ENCODE measurements at regions not wholly inside any gene's neighbourhood (a gene's known extent, or its start where the extent isn't known, plus 50 kb on each side); places are given as distances from the start of the nearest gene placed in this dataset.
"Not testable (repeated sequence)": the region's sequence is repeated elsewhere in the genome, so short reads cannot be mapped to it uniquely, and the experiment has no call there.

- H3K27ac Mint-ChIP-seq; CTCF ChIA-PET; DNase-seq; H3K4me3 Mint-ChIP-seq; H3K36me3 Mint-ChIP-seq (ENCODE audit: low read depth); H3K9me3 Mint-ChIP-seq; POLR2A ChIA-PET; H3K4me1 Mint-ChIP-seq: not testable (repeated sequence)
- H3K27me3 Mint-ChIP-seq = peaks cover 11% of the 10 kb centered on the region
Observed at GRCh38 chr2:111609146-111609844, 274.7 kb downstream of the ANAPC1 start.

GRCh38 chr2:111610035-111610434 is 274.0 kb downstream of the ANAPC1 start:
- H3K9me3 Mint-ChIP-seq; H3K27me3 Mint-ChIP-seq; H3K27ac Mint-ChIP-seq; CTCF ChIA-PET; H3K36me3 Mint-ChIP-seq (ENCODE audit: low read depth); H3K4me3 Mint-ChIP-seq; DNase-seq; POLR2A ChIA-PET; H3K4me1 Mint-ChIP-seq: not testable (repeated sequence)

- no peak for DNase-seq
- no peaks in the 10 kb centered on the region for H3K36me3 Mint-ChIP-seq (ENCODE audit: low read depth)
- no peaks in the 10 kb centered on the region for H3K9me3 Mint-ChIP-seq
- ChIA-PET POLR2A (no interaction called here), CTCF (no interaction called here)
- peaks cover 10% of the 10 kb centered on the region for H3K4me1 Mint-ChIP-seq
- H3K27ac Mint-ChIP-seq = no peak overlapping the region
- peaks cover 36% of the 10 kb centered on the region for H3K27me3 Mint-ChIP-seq
- no peak overlapping the region for H3K4me3 Mint-ChIP-seq
Observed at GRCh38 chr2:111616651-111617218, 267.3 kb downstream of the ANAPC1 start.

GRCh38 chr2:111617299-111618225 is 266.4 kb downstream of the ANAPC1 start:
- POLR2A ChIA-PET = interaction anchor here (1.0 kb wide), 1 partner anchor 15 kb away, joined by 3 read pairs; no protein-coding TSS in a partner anchor
- Mint-ChIP-seq H3K4me1 (peaks cover 10% of the 10 kb centered on the region), H3K9me3 (no peaks in the 10 kb centered on the region), H3K4me3 (no peak overlapping the region), H3K36me3 (ENCODE audit: low read depth) (no peaks in the 10 kb centered on the region), H3K27me3 (peaks cover 34% of the 10 kb centered on the region), H3K27ac (no peak overlapping the region)
- CTCF ChIA-PET = no interaction called here
- DNase-seq = no peak

DNA sequence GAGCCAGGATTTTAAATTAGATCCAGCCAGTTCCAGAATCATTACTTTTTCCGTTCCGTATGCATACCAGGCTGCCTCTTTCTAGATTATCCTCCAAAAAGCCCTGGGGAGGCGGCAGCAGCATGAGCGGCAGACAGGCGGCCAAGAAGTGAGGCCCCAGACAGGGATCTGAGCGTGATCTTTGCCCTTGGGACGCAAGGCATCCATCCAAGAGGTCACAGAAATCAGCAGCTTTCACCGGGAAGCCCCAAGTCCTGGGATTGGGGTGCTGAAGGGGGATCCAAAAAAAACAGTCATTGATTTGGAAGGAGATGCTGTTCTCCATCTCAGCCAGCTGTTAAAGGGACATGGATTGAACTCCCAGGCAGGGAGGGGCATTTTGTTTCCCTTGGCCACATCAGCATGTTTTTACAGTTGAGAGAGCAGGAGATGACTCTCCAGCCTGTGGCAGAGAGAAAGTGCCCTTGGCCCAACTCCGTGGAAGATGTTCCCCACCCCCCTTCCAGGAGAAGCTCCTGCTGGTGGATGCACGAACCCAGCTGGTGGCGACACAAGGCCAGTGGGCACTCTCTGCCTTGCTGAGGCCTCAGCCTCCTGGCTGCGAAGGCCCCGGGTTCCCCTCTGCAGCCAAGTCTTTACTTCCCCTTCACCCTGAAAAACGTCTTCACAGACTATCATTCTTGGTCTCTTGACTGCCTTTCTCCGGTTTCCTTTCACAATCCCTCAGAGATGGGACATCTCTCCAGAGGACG is 265.6 kb downstream of the ANAPC1 start:
- peaks cover 38% of the 10 kb centered on the region for H3K27me3 Mint-ChIP-seq
- no peak for DNase-seq
- no peak overlapping the region for H3K4me3 Mint-ChIP-seq
- CTCF ChIA-PET = interaction anchor here (1.4 kb wide), 1 partner anchor 14 kb away, joined by 3 read pairs; no protein-coding TSS in a partner anchor
- no peaks in the 10 kb centered on the region for H3K9me3 Mint-ChIP-seq
- POLR2A ChIA-PET = interaction anchor here (1.0 kb wide), 1 partner anchor 14 kb away, joined by 3 read pairs; no protein-coding TSS in a partner anchor
- H3K27ac Mint-ChIP-seq = no peak overlapping the region
- no peaks in the 10 kb centered on the region for H3K36me3 Mint-ChIP-seq (ENCODE audit: low read depth)
- H3K4me1 Mint-ChIP-seq = peaks cover 11% of the 10 kb centered on the region

DNA sequence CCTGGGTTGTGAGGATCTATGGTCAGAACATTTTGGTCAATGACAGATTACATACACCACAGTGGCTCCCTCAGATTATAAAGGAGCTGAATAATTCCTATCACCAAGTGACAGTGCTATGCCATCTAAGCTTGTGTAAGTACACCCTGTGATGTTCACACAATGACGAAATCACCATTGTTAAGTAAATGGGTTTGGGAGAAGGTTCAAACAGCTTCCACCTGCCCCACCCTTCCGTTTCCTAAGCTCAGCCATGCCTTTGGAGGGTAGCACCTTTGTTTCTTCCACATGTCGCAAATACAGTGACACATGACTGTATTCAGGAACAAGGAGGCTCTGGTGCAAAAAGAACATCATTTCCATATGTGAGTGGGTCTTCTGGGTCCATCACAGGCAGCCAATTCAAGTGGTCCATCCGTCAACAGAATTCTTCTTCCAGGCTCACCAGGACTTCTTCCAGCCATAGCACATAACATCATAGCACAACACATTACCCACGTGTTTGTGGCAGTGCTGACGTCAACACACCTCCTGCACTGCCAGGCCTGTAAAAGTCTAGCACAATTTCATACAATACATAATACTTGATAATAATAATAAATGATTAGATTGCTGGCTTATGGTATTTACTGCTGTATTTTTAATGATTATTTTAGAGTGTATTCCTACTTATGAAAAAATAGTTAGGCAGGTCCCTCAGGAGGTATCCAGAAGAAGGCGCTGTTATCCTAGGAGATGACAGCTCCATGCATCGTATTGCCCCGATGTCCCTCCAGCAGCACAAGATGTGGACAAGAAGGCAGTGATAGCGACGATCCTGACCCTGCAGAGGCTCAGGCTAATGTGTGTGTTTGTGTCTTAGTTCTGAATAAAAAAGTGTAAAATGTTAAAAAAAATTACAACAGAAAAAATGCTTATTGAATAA is 264.8 kb downstream of the ANAPC1 start:
- H3K4me1 Mint-ChIP-seq = peaks cover 18% of the 10 kb centered on the region
- H3K27me3 Mint-ChIP-seq = peaks cover 45% of the 10 kb centered on the region
- no peak overlapping the region for H3K27ac Mint-ChIP-seq
- no peaks in the 10 kb centered on the region for H3K9me3 Mint-ChIP-seq
- POLR2A ChIA-PET = interaction anchor here (0.8 kb wide), 1 partner anchor 76 kb away, joined by 3 read pairs; no protein-coding TSS in a partner anchor
- H3K36me3 Mint-ChIP-seq (ENCODE audit: low read depth) = peaks cover 3% of the 10 kb centered on the region
- DNase-seq = no peak
- no peak overlapping the region for H3K4me3 Mint-ChIP-seq
- CTCF ChIA-PET = interaction anchor here (1.4 kb wide), 1 partner anchor 13 kb away, joined by 3 read pairs; no protein-coding TSS in a partner anchor

DNA sequence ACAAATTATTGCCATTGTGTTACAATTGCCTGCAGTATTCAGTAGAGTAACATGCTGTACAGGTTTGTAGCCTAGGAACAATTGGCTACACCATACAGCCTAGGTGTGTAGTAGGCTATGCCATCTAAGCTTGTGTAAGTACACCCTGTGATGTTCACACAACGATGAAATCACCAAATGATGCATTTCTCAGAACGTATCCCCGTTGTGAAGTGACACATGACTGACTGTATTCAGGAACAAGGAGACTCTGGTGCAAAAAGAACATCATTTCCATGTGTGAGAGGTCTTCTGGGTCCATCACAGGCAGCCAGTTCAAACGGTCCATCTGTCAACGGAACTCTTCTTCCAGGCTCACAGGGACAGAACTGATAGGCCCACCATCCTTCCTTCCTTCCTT is 263.7 kb downstream of the ANAPC1 start:
- Mint-ChIP-seq H3K27ac (no peak overlapping the region), H3K4me3 (no peak overlapping the region), H3K4me1 (peaks cover 28% of the 10 kb centered on the region), H3K9me3 (no peaks in the 10 kb centered on the region), H3K27me3 (peaks cover 50% of the 10 kb centered on the region), H3K36me3 (ENCODE audit: low read depth) (peaks cover 9% of the 10 kb centered on the region)
- POLR2A ChIA-PET = interaction anchor here (0.8 kb wide), 1 partner anchor 75 kb away, joined by 3 read pairs; no protein-coding TSS in a partner anchor
- CTCF ChIA-PET = no interaction called here
- DNase-seq = no peak

GRCh38 chr2:111622859-111623258 is 261.1 kb downstream of the ANAPC1 start:
- H3K27ac Mint-ChIP-seq = no peak overlapping the region
- H3K4me3 Mint-ChIP-seq = no peak overlapping the region
- peaks cover 50% of the 10 kb centered on the region for H3K27me3 Mint-ChIP-seq
- H3K36me3 Mint-ChIP-seq (ENCODE audit: low read depth) = peaks cover 24% of the 10 kb centered on the region
- peaks cover 8% of the 10 kb centered on the region for H3K9me3 Mint-ChIP-seq
- ChIA-PET CTCF (no interaction called here), POLR2A (no interaction called here)
- DNase-seq = no peak
- peaks cover 46% of the 10 kb centered on the region for H3K4me1 Mint-ChIP-seq

DNA sequence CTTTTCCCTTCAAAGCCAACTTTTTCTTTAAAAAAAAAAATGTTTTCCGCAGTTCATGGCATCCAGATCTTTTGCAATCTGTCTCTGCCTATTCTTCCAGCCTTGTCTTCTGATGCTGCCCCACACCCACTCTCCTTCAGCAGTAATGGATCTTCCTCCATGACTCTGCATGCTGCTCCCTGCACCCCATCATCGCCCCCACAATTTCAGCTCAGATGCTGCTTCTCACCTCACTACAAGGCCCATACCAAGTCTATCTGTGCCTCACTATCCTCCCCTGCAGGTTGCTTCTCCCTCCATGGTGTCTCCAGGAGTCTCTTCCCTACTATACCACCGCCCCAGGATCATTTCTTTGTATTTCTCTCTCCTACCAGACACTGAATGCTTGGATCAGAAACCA is 260.6 kb downstream of the ANAPC1 start:
- H3K4me1 Mint-ChIP-seq = peaks cover 44% of the 10 kb centered on the region
- H3K36me3 Mint-ChIP-seq (ENCODE audit: low read depth) = peaks cover 24% of the 10 kb centered on the region
- POLR2A ChIA-PET = no interaction called here
- no peak for DNase-seq
- H3K27ac Mint-ChIP-seq = no peak overlapping the region
- CTCF ChIA-PET = no interaction called here
- peaks cover 11% of the 10 kb centered on the region for H3K9me3 Mint-ChIP-seq
- peaks cover 50% of the 10 kb centered on the region for H3K27me3 Mint-ChIP-seq
- no peak overlapping the region for H3K4me3 Mint-ChIP-seq

DNA sequence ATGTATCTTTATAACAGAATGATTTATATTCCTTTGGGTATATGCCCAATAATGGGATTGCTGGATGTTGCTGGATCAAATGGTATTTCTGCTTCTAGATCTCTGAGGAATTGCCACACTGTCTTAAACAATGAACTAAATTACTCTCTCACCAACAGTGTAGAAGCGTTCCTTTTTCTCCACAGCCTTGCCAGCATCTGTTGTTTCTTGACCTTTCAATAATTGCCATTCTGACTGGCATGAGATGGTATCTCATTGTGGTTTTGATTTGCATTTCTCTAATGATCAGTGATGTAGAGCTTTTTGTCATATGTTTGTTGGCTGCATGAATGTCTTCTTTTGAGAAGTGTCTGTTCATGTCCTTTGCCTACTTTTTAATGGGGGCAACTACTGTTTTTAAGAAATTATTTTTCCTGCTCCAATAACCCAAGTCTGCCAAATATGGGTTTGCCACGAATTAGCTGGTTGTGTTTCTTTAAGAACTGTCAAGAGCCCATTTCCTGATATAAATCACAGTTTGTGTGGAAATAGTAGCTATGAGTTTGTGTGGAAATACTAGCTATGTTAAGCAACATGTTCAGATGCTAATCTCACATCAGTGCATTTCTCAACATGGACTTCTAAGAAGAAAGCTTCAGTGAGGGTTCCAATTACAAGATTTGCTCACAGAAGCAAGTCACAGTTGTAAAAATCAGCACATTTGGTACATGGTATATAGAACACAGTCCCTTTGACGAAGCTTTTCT is 259.4 kb downstream of the ANAPC1 start:
- Mint-ChIP-seq H3K9me3 (peaks cover 19% of the 10 kb centered on the region), H3K27ac (peak overlapping the region; percentile 63)

GRCh38 chr2:111625157-111625537 is 258.8 kb downstream of the ANAPC1 start:
- Mint-ChIP-seq H3K4me1 (peaks cover 37% of the 10 kb centered on the region), H3K36me3 (ENCODE audit: low read depth) (peaks cover 35% of the 10 kb centered on the region), H3K27me3 (peaks cover 54% of the 10 kb centered on the region), H3K9me3 (peaks cover 24% of the 10 kb centered on the region), H3K27ac (peak overlapping the region; percentile 78)
- ChIA-PET POLR2A (interaction anchor here (1.2 kb wide), 2 partner anchors 37 to 90 kb away, joined by 5 to 10 read pairs; no protein-coding TSS in a partner anchor), CTCF (interaction anchor here (1.1 to 1.4 kb wide), 2 partner anchors 38 to 74 kb away, joined by 3 to 8 read pairs; no protein-coding TSS in a partner anchor)
- not testable (repeated sequence) for DNase-seq, H3K4me3 Mint-ChIP-seq

More for the DNA sequence above, 259.4 kb downstream of the ANAPC1 start:
- Mint-ChIP-seq H3K4me1 (peaks cover 37% of the 10 kb centered on the region), H3K4me3 (no peak overlapping the region), H3K27me3 (peaks cover 50% of the 10 kb centered on the region), H3K36me3 (ENCODE audit: low read depth) (peaks cover 31% of the 10 kb centered on the region)
- POLR2A ChIA-PET = interaction anchor here (1.2 kb wide), 2 partner anchors 38 to 90 kb away, joined by 5 to 10 read pairs; no protein-coding TSS in a partner anchor
- no peak for DNase-seq
- CTCF ChIA-PET = interaction anchor here (1.1 to 1.4 kb wide), 2 partner anchors 39 to 75 kb away, joined by 3 to 8 read pairs; no protein-coding TSS in a partner anchor

All from activated CD4-positive, alpha-beta memory T cell treated with anti-CD3 and anti-CD28 coated beads, Interleukin-2, amount 10 ng/mL, durations not matched to agents 7 days and 5 days (primary cell).